ENCODE measurements at regions not wholly inside any gene's neighbourhood (a gene's known extent, or its start where the extent isn't known, plus 50 kb on each side); places are given as distances from the start of the nearest gene placed in this dataset.

- TF ChIP-seq USF2 (IDR thresholded peaks at IDR 0.05; ENCODE audit: borderline replicate concordance, low read depth, low read length) = no peak
- no peak for TF ChIP-seq MTA2 (IDR thresholded peaks at IDR 0.05; ENCODE audit: low read depth)
- TF ChIP-seq SP1 (IDR thresholded peaks at IDR 0.05; ENCODE audit: low read depth, low read length) = no peak
- no peak for TF ChIP-seq ZSCAN29 (IDR thresholded peaks at IDR 0.05)
- TF ChIP-seq ZNF24 (IDR thresholded peaks at IDR 0.05) = no peak
- no peak for TF ChIP-seq ELK1 (IDR thresholded peaks at IDR 0.05; ENCODE audit: low read depth, low read length)
- no peak for TF ChIP-seq CHD4 (IDR thresholded peaks at IDR 0.05)
- TF ChIP-seq CBFB (IDR thresholded peaks at IDR 0.05; ENCODE audit: low read depth) = no peak
Measured at GRCh38 chr1:199851439-199852140, 175.9 kb upstream of the NR5A2 start (continued).

GRCh38 chr1:199854686-199855321 is 172.7 kb upstream of the NR5A2 start:
- no peak for FAIRE-seq
- Histone ChIP-seq H3K36me3 (ENCODE audit: control insufficient read depth in 2 of 2, insufficient read depth in 2 of 2, low read length in 1 of 2) (no peaks in the 10 kb centered on the region), H3K9ac (ENCODE audit: control insufficient read depth, insufficient read depth, low read length) (no peak overlapping the region), H3K27me3 (replicated peaks in 1 of 2; ENCODE audit: control insufficient read depth in 2 of 2, insufficient read depth in 2 of 2, low read length in 1 of 2) (peaks cover 0 to 3% of the 10 kb centered on the region in 2 experiments; a peak in 1 of 4 replicates), H3K4me1 (ENCODE audit: control insufficient read depth, insufficient read depth, low read length) (no peaks in the 10 kb centered on the region), H4K20me1 (ENCODE audit: control insufficient read depth, insufficient read depth) (no peaks in the 10 kb centered on the region), H3K27ac (ENCODE audit: control insufficient read depth, insufficient read depth) (no peak overlapping the region), H3K9me3 (replicated peaks; ENCODE audit: control insufficient read depth, insufficient read depth, low read length) (no peaks in the 10 kb centered on the region), H2AFZ (ENCODE audit: control insufficient read depth, low read depth, low read length) (no peak overlapping the region), H3K79me2 (ENCODE audit: control insufficient read depth, insufficient read depth, low read length) (no peaks in the 10 kb centered on the region), H3K4me2 (ENCODE audit: control insufficient read depth, insufficient read depth) (no peak overlapping the region), H3K4me3 (no peak overlapping the region)
- intact Hi-C loops (cut with micrococcal nuclease; ENCODE audit: unreplicated experiment) (no loop called here), in situ Hi-C loops (cut with MboI) (no loop called here)
- CTCF ChIA-PET = no interaction called here
- TF ChIP-seq KLF5 (IDR thresholded peaks at IDR 0.05; ENCODE audit: partially characterized antibody) (no peak), NFYB (IDR thresholded peaks at IDR 0.05; ENCODE audit: insufficient read depth, low read depth, low read length) (no peak), IKZF1 (conservative IDR thresholded peaks at IDR 0.05) (no peak), ASH2L (IDR thresholded peaks at IDR 0.05; ENCODE audit: borderline replicate concordance, low read depth) (no peak), ZNF274 (IDR thresholded peaks at IDR 0.05; ENCODE audit: insufficient read depth, insufficient read length) (no peak), PAX5 (IDR thresholded peaks at IDR 0.05; ENCODE audit: borderline replicate concordance, low read depth, low read length) (no peak), ZNF622 (IDR thresholded peaks at IDR 0.05) (no peak), CBFB (IDR thresholded peaks at IDR 0.05; ENCODE audit: low read depth) (no peak), SREBF1 (IDR thresholded peaks at IDR 0.05; ENCODE audit: low read length) (no peak), SKIL (IDR thresholded peaks at IDR 0.05; ENCODE audit: low read depth, poor library complexity, severe bottlenecking) (no peak)
- no peak for ATAC-seq
- BruUV-seq (replicated peaks) = no TSS peak
- no peak for DNase-seq (ENCODE audit: low read depth, low spot score)
- POLR2A ChIA-PET = no interaction called here
- WGBS (ENCODE audit: insufficient coverage, insufficient replicate concordance, low lambda C conversion rate, missing lambda C conversion rate) = 2% methylated on average over 3 of the region's 3 CpGs
- SMC1A ChIA-PET (ENCODE audit: uncharacterized antibody, unreplicated experiment) = no interaction called here
- RAD21 ChIA-PET (ENCODE audit: unreplicated experiment) = no interaction called here
